Mammary epithelial cell (primary cell): ENCODE measurements at regions not wholly inside any gene's neighbourhood (a gene's known extent, or its start where the extent isn't known, plus 50 kb on each side); places are given as distances from the start of the nearest gene placed in this dataset.

Experiments used
- CTCF ChIP-seq, 2 donors: IDR thresholded peaks in 1 of 2; conservative IDR thresholded peaks in 1 of 2; 2 replicates each; pipeline ENCODE4 v1.5.1; 2011 to 2012; ENCODE audit warnings: inconsistent platforms in 2 of 2, low read length in 2 of 2, mild to moderate bottlenecking in 2 of 2, control low read depth in 1 of 2, low read depth in 1 of 2; ENCODE audit not compliant: insufficient read depth in 1 of 2; ENCODE audit errors: extremely low read depth in 1 of 2
- EZH2 ChIP-seq: IDR thresholded peaks from 2 replicates; pipeline ENCODE4 v1.6.1; 2012; ENCODE audit warnings: low read length, inconsistent platforms, borderline replicate concordance

GRCh38 chr7:54672519-54672918, 86.5 kb downstream of the SEC61G start:
- no peak for TF ChIP-seq CTCF (conservative IDR thresholded peaks at IDR 0.05 in 1 of 2, IDR thresholded peaks at IDR 0.05 in 1 of 2; ENCODE audit: extremely low read depth in 1 of 2, insufficient read depth in 1 of 2, low read depth in 1 of 2, low read length in 2 of 2)
- no peak for TF ChIP-seq EZH2
